ENCODE measurements at regions not wholly inside any gene's neighbourhood (a gene's known extent, or its start where the extent isn't known, plus 50 kb on each side); places are given as distances from the start of the nearest gene placed in this dataset.

DNA sequence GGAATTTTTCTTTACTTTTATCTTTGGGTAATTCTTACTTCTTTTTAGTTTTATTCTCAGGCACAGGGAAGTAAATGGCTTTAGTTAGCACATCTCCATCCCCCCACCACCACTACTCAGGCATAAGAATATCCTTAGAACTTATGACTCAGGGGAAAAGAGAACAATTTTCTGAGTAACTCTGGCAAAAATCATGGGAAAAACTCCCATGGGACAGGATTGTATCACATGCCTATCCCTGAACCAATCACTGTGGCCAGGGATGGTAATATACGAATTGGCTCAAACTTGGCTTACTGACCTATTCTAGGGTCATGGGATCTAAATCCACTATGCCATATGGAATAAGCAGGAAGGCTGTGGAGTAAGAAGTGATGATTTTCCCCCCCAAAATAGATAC is 339.1 kb downstream of the BTBD3 start:
- TF ChIP-seq, protein P1, sequence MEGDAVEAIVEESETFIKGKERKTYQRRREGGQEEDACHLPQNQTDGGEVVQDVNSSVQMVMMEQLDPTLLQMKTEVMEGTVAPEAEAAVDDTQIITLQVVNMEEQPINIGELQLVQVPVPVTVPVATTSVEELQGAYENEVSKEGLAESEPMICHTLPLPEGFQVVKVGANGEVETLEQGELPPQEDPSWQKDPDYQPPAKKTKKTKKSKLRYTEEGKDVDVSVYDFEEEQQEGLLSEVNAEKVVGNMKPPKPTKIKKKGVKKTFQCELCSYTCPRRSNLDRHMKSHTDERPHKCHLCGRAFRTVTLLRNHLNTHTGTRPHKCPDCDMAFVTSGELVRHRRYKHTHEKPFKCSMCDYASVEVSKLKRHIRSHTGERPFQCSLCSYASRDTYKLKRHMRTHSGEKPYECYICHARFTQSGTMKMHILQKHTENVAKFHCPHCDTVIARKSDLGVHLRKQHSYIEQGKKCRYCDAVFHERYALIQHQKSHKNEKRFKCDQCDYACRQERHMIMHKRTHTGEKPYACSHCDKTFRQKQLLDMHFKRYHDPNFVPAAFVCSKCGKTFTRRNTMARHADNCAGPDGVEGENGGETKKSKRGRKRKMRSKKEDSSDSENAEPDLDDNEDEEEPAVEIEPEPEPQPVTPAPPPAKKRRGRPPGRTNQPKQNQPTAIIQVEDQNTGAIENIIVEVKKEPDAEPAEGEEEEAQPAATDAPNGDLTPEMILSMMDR (IDR thresholded peaks at IDR 0.05): no peak
- no peak for TF ChIP-seq POLR2A (IDR thresholded peaks at IDR 0.05)
